A204.1 (cell line): ENCODE measurements at regions not wholly inside any gene's neighbourhood (a gene's known extent, or its start where the extent isn't known, plus 50 kb on each side); places are given as distances from the start of the nearest gene placed in this dataset.
A peak's percentile ranks its signal among the peaks of the same experiment; 100 is the strongest.
"Not testable (repeated sequence)": the region's sequence is repeated elsewhere in the genome, so short reads cannot be mapped to it uniquely, and the experiment has no call there.

Source experiments
- FAIRE-seq: peaks from 2 replicates; lab custom pipeline; 2012; peaks lifted over from hg19 to GRCh38; lab: Jason Lieb, UNC

- no peak for FAIRE-seq
Measured at GRCh38 chr3:74978684-74979083, 364.2 kb upstream of the CNTN3 start.

GRCh38 chr3:74985028-74985904 lies 370.8 kb upstream of the CNTN3 start:
- not testable (repeated sequence) for FAIRE-seq

- no peak for FAIRE-seq
Measured at GRCh38 chr3:74988095-74988494, 373.6 kb upstream of the CNTN3 start.

GRCh38 chr3:74992898-74993297 lies 378.4 kb upstream of the CNTN3 start:
- FAIRE-seq = no peak

GRCh38 chr3:75001330-75001729 lies 386.9 kb upstream of the CNTN3 start:
- peak; percentile 84 for FAIRE-seq

GRCh38 chr3:75012791-75013331 lies 398.4 kb upstream of the CNTN3 start:
- FAIRE-seq = no peak

GRCh38 chr3:75014008-75014407 lies 399.5 kb upstream of the CNTN3 start:
- no peak for FAIRE-seq

GRCh38 chr3:75015280-75015679 lies 400.8 kb upstream of the CNTN3 start:
- no peak for FAIRE-seq

GRCh38 chr3:75035146-75035545 lies 420.7 kb upstream of the CNTN3 start:
- FAIRE-seq = no peak

- FAIRE-seq = no peak
Measured at GRCh38 chr3:75042941-75043340, 428.5 kb upstream of the CNTN3 start.

- no peak for FAIRE-seq
Measured at GRCh38 chr3:75048650-75049049, 434.2 kb upstream of the CNTN3 start.

- FAIRE-seq = no peak
Measured at GRCh38 chr3:75049533-75049932, 435.1 kb upstream of the CNTN3 start.

GRCh38 chr3:75059120-75059519 lies 444.7 kb upstream of the CNTN3 start:
- FAIRE-seq = no peak

- no peak for FAIRE-seq
Measured at GRCh38 chr3:75061806-75062205, 447.3 kb upstream of the CNTN3 start.

GRCh38 chr3:75075158-75075557 lies 460.7 kb upstream of the CNTN3 start:
- FAIRE-seq = no peak

- no peak for FAIRE-seq
Measured at GRCh38 chr3:75076481-75076880, 462.0 kb upstream of the CNTN3 start.

- FAIRE-seq = no peak
Measured at GRCh38 chr3:75078290-75078689, 463.8 kb upstream of the CNTN3 start.

GRCh38 chr3:75082845-75083244 lies 468.4 kb upstream of the CNTN3 start:
- no peak for FAIRE-seq

GRCh38 chr3:75089841-75090240 lies 475.4 kb upstream of the CNTN3 start:
- FAIRE-seq = no peak

GRCh38 chr3:75101329-75102147 lies 487.1 kb upstream of the CNTN3 start:
- FAIRE-seq = no peak

GRCh38 chr3:75110741-75111140 lies 496.3 kb upstream of the CNTN3 start:
- FAIRE-seq = no peak

- no peak for FAIRE-seq
Measured at GRCh38 chr3:75115695-75116094, 501.2 kb upstream of the CNTN3 start.

GRCh38 chr3:75118779-75119178 lies 504.3 kb upstream of the CNTN3 start:
- FAIRE-seq = no peak
